NOMO-1 treated with dmso at 0.1 percent for 144 hours (cell line): ENCODE measurements at regions not wholly inside any gene's neighbourhood (a gene's known extent, or its start where the extent isn't known, plus 50 kb on each side); places are given as distances from the start of the nearest gene placed in this dataset.

Experiments
- DNase-seq: peaks from one replicate; lab custom pipeline; 2025; ENCODE audit not compliant: unreplicated experiment; lab: John Stamatoyannopoulos, UW

- no peak for DNase-seq
Measured at GRCh38 chr10:118181021-118181420, 134.3 kb upstream of the RAB11FIP2 start.

GRCh38 chr10:118175148-118175547 is 128.4 kb upstream of the RAB11FIP2 start:
- DNase-seq, result no peak

GRCh38 chr10:118173296-118173695 is 126.6 kb upstream of the RAB11FIP2 start:
- DNase-seq, result no peak

GRCh38 chr10:118171861-118172260 is 125.1 kb upstream of the RAB11FIP2 start:
- no peak for DNase-seq

GRCh38 chr10:118167056-118167700 is 120.4 kb upstream of the RAB11FIP2 start:
- DNase-seq, result no peak

- DNase-seq, result no peak
Measured at GRCh38 chr10:118163217-118163616, 116.5 kb upstream of the RAB11FIP2 start.

GRCh38 chr10:118161461-118162246 is 114.9 kb upstream of the RAB11FIP2 start:
- DNase-seq, result no peak

- no peak for DNase-seq
Measured at GRCh38 chr10:118153287-118153686, 106.5 kb upstream of the RAB11FIP2 start.

GRCh38 chr10:118151461-118151860 is 104.7 kb upstream of the RAB11FIP2 start:
- DNase-seq, result no peak

- DNase-seq, result no peak
Measured at GRCh38 chr10:118148247-118148646, 101.5 kb upstream of the RAB11FIP2 start.

- DNase-seq, result no peak
Measured at GRCh38 chr10:118145256-118145655, 98.5 kb upstream of the RAB11FIP2 start.

GRCh38 chr10:118141471-118141870 is 94.7 kb upstream of the RAB11FIP2 start:
- DNase-seq, result no peak

- no peak for DNase-seq
Measured at GRCh38 chr10:118139321-118139720, 92.6 kb upstream of the RAB11FIP2 start.

- no peak for DNase-seq
Measured at GRCh38 chr10:118128675-118129074, 81.9 kb upstream of the RAB11FIP2 start.

- no peak for DNase-seq
Measured at GRCh38 chr10:118118716-118119115, 72.0 kb upstream of the RAB11FIP2 start.

GRCh38 chr10:118116715-118117449 is 70.1 kb upstream of the RAB11FIP2 start:
- DNase-seq, result no peak

GRCh38 chr10:118116362-118116714 is 69.6 kb upstream of the RAB11FIP2 start:
- no peak for DNase-seq

GRCh38 chr10:118115701-118116100 is 69.0 kb upstream of the RAB11FIP2 start:
- DNase-seq, result no peak

GRCh38 chr10:118114992-118115391 is 68.3 kb upstream of the RAB11FIP2 start:
- no peak for DNase-seq

- DNase-seq, result no peak
Measured at GRCh38 chr10:118112543-118113125, 65.9 kb upstream of the RAB11FIP2 start.

- DNase-seq, result no peak
Measured at GRCh38 chr10:118110750-118111149, 64.0 kb upstream of the RAB11FIP2 start.
